SK-N-SH (cell line): ENCODE measurements at regions not wholly inside any gene's neighbourhood (a gene's known extent, or its start where the extent isn't known, plus 50 kb on each side); places are given as distances from the start of the nearest gene placed in this dataset.

Experiments used
- CTCF ChIA-PET: fragments of 300-600, 350-600 bp; formaldehyde crosslinking; extraction: SDS; loops from one replicate; lab custom pipeline; 2021; lab: Yijun Ruan, JAX
- POLR2A ChIA-PET: fragments of 350-600 bp; sonication (Branson Sonifier 250); formaldehyde crosslinking; extraction: SDS; loops from one replicate; lab custom pipeline; 2020; ENCODE audit warnings: antibody characterized with exemption, inconsistent platforms; lab: Yijun Ruan, JAX
- DNase-seq: peaks from one replicate; pipeline ENCODE4 v3.0.0; 2012
- H2AFZ ChIP-seq: fragments of 200-600 bp; sonication (generic); 2 replicates; pipeline ENCODE4 v1.8.1; 2016; ENCODE audit warnings: antibody characterized with exemption, mild to moderate bottlenecking, low read depth
- H3F3A ChIP-seq: fragments of 200-600 bp; sonication (generic); replicated peaks from 2 replicates; pipeline ENCODE3; 2016; ENCODE audit warnings: antibody characterized with exemption, mild to moderate bottlenecking; ENCODE audit not compliant: insufficient read depth
- H3K27ac ChIP-seq, 2 experiments: fragments of 200-500 bp in 1 of 2; fragments of 200-600 bp in 1 of 2; sonication (Bioruptor generic) in 1 of 2; sonication (generic), shearing (Covaris generic) in 1 of 2; 2 replicates each; pipeline versions ENCODE4 v1.5.1 to v1.6.1; 2014 to 2016; ENCODE audit warnings: low read depth in 2 of 2, inconsistent platforms in 1 of 2, low read length in 1 of 2, mild to moderate bottlenecking in 1 of 2, mixed read lengths in 1 of 2
- H3K27me3 ChIP-seq: fragments of 200-600 bp; sonication (generic), shearing (Covaris generic); 2 replicates; pipeline ENCODE4 v1.6.1; 2016; ENCODE audit warnings: mixed run types; ENCODE audit not compliant: insufficient read depth
- H3K36me3 ChIP-seq, 2 experiments: fragments of 200-500 bp in 1 of 2; fragments of 200-600 bp in 1 of 2; sonication (Bioruptor generic) in 1 of 2; sonication (generic) in 1 of 2; replicated peaks in 1 of 2; 2 replicates each; pipeline versions ENCODE3 to v1.5.1; 2014 to 2016; ENCODE audit warnings: low read length in 1 of 2, mild to moderate bottlenecking in 1 of 2; ENCODE audit not compliant: insufficient read depth in 2 of 2, control insufficient read depth in 1 of 2
- H3K4me1 ChIP-seq, 2 experiments: fragments of 200-500 bp in 1 of 2; fragments of 200-600 bp in 1 of 2; sonication (Bioruptor generic) in 1 of 2; sonication (generic), shearing (Covaris generic) in 1 of 2; 2 replicates each; pipeline versions ENCODE4 v1.5.1 to v1.6.1; 2014 to 2016; ENCODE audit warnings: low read depth in 1 of 2, low read length in 1 of 2, mixed run types in 1 of 2; ENCODE audit not compliant: insufficient read depth in 2 of 2, control insufficient read depth in 1 of 2
- H3K4me2 ChIP-seq: fragments of 200-600 bp; sonication (generic), shearing (Covaris generic); 2 replicates; pipeline ENCODE4 v1.6.1; 2017; ENCODE audit warnings: mixed run types
- H3K4me3 ChIP-seq, 2 experiments: fragments of 200-500 bp in 1 of 2; fragments of 200-600 bp in 1 of 2; sonication (Bioruptor generic) in 1 of 2; sonication (generic), shearing (Covaris generic) in 1 of 2; 2 replicates each; pipeline versions ENCODE4 v1.5.1 to v1.8.1; 2014 to 2016; ENCODE audit warnings: low read depth in 2 of 2, inconsistent platforms in 1 of 2, low read length in 1 of 2, mild to moderate bottlenecking in 1 of 2, mixed read lengths in 1 of 2, moderate library complexity in 1 of 2
- H3K79me2 ChIP-seq: fragments of 200-600 bp; sonication (generic); 2 replicates; pipeline ENCODE4 v1.8.1; 2017; ENCODE audit warnings: mild to moderate bottlenecking; ENCODE audit not compliant: insufficient read depth
- H3K9ac ChIP-seq: fragments of 200-600 bp; sonication (generic); 2 replicates; pipeline ENCODE4 v1.6.1; 2017; ENCODE audit warnings: mixed run types
- H3K9me2 ChIP-seq: fragments of 200-600 bp; sonication (generic); 2 replicates; pipeline ENCODE4 v1.6.1; 2017; ENCODE audit warnings: mixed run types
- H3K9me3 ChIP-seq: fragments of 200-600 bp; sonication (generic); 2 replicates; pipeline ENCODE4 v1.6.1; 2017; ENCODE audit warnings: mixed run types, mild to moderate bottlenecking, moderate library complexity
- H4K20me1 ChIP-seq: fragments of 200-600 bp; sonication (generic); 2 replicates; pipeline ENCODE4 v1.6.1; 2017; ENCODE audit warnings: mild to moderate bottlenecking, mixed run types; ENCODE audit not compliant: insufficient read depth
- EP300 ChIP-seq, 2 experiments: IDR thresholded peaks; 2 replicates each; pipeline versions ENCODE4 v1.4.0 to v1.6.1; 2012; ENCODE audit warnings: borderline replicate concordance in 1 of 2, low read depth in 1 of 2, low read length in 1 of 2
- FOSL2 ChIP-seq: IDR thresholded peaks from 2 replicates; pipeline ENCODE4 v1.4.0; 2012; ENCODE audit warnings: low read depth, mild to moderate bottlenecking, moderate library complexity, borderline replicate concordance
- FOXM1 ChIP-seq: IDR thresholded peaks from 2 replicates; pipeline ENCODE4 v1.4.0; 2012; ENCODE audit warnings: low read depth, mild to moderate bottlenecking
- IRF3 ChIP-seq: fragments of 150-350 bp; IDR thresholded peaks from 2 replicates; pipeline ENCODE4 v1.6.1; 2016; ENCODE audit warnings: mild to moderate bottlenecking, low read depth, low read length
- JUND ChIP-seq: IDR thresholded peaks from 2 replicates; pipeline ENCODE4 v1.4.0; 2012
- MEF2A ChIP-seq: IDR thresholded peaks from 2 replicates; pipeline ENCODE4 v1.4.0; 2012; ENCODE audit warnings: low read depth, borderline replicate concordance
- MXI1 ChIP-seq: IDR thresholded peaks from 2 replicates; pipeline ENCODE4 v1.6.1; 2012; ENCODE audit warnings: mild to moderate bottlenecking, low read depth, low read length, improper control_type of control experiment
- NRF1 ChIP-seq: IDR thresholded peaks from 2 replicates; pipeline ENCODE4 v1.6.1; 2012; ENCODE audit warnings: low read depth, mild to moderate bottlenecking, low read length
- PBX3 ChIP-seq: IDR thresholded peaks from 2 replicates; pipeline ENCODE4; 2012
- RAD21 ChIP-seq: IDR thresholded peaks from 2 replicates; pipeline ENCODE4 v1.6.1; 2012; ENCODE audit warnings: mild to moderate bottlenecking, low read length
- RXRA ChIP-seq: IDR thresholded peaks from 2 replicates; pipeline ENCODE4 v1.4.0; 2012; ENCODE audit warnings: low read depth, mild to moderate bottlenecking, borderline replicate concordance
- SIN3A ChIP-seq: IDR thresholded peaks from 2 replicates; pipeline ENCODE4 v1.6.1; 2012; ENCODE audit warnings: low read depth, mild to moderate bottlenecking, low read length, moderate library complexity, borderline replicate concordance
- SMC3 ChIP-seq: IDR thresholded peaks from 2 replicates; pipeline ENCODE4 v1.6.1; 2012; ENCODE audit warnings: low read depth, low read length, improper control_type of control experiment
- TAF1 ChIP-seq: IDR thresholded peaks from 2 replicates; pipeline ENCODE4 v1.6.1; 2012; ENCODE audit warnings: low read depth, mild to moderate bottlenecking, low read length, moderate library complexity, borderline replicate concordance
- TCF12 ChIP-seq: IDR thresholded peaks from 2 replicates; pipeline ENCODE4 v1.4.0; 2012
- TEAD4 ChIP-seq: IDR thresholded peaks from 2 replicates; pipeline ENCODE4 v1.4.0; 2012; ENCODE audit warnings: mild to moderate bottlenecking, borderline replicate concordance; ENCODE audit not compliant: insufficient read depth
- USF2 ChIP-seq: fragments of 150-350 bp; IDR thresholded peaks from 2 replicates; pipeline ENCODE4 v1.6.1; 2017; ENCODE audit warnings: antibody characterized with exemption, low read length, low read depth, borderline replicate concordance
- YY1 ChIP-seq: IDR thresholded peaks from 2 replicates; pipeline ENCODE4 v1.4.0; 2012; ENCODE audit warnings: low read depth, mild to moderate bottlenecking
- ZBTB33 ChIP-seq: IDR thresholded peaks from 2 replicates; pipeline ENCODE4 v1.4.0; 2012; ENCODE audit warnings: low read depth, borderline replicate concordance
- WGBS: methylation state at CpG from one replicate; pipeline ENCODE4 v1.1.6; 2017; ENCODE audit warnings: low lambda C conversion rate; 5-methylcytosine and 5-hydroxymethylcytosine counted together

GRCh38 chr5:5573798-5574380, 151.4 kb downstream of the ICE1 start:
- CTCF ChIA-PET: no interaction called here
- H2AFZ ChIP-seq: no peak overlapping the region
- peaks cover 0 to 21% of the 10 kb centered on the region in 2 experiments; a peak in 1 of 4 replicates for H3K4me1 ChIP-seq
- H4K20me1 ChIP-seq: no peaks in the 10 kb centered on the region
- no peak overlapping the region for H3K4me3 ChIP-seq
- H3K4me2 ChIP-seq: no peak overlapping the region
- POLR2A ChIA-PET: no interaction called here
- 36% methylated on average over 11 of the region's 15 CpGs for WGBS
- TF ChIP-seq TAF1: no peak
- TF ChIP-seq NRF1: no peak
- no peak for TF ChIP-seq PBX3
- no peak for TF ChIP-seq MEF2A
- TF ChIP-seq SIN3A: no peak
- no peak for TF ChIP-seq FOSL2
- no peak for TF ChIP-seq RXRA
- TF ChIP-seq TCF12: no peak
- no peak for TF ChIP-seq ZBTB33
- TF ChIP-seq IRF3: no peak
- TF ChIP-seq MXI1: no peak
- no peak for TF ChIP-seq EP300 (IDR thresholded peaks at IDR 0.05; ENCODE audit: borderline replicate concordance in 1 of 2, low read depth in 1 of 2, low read length in 1 of 2)
- no peak for TF ChIP-seq RAD21
- TF ChIP-seq USF2: no peak
- no peak for TF ChIP-seq SMC3
- no peak for TF ChIP-seq JUND
- no peak for TF ChIP-seq FOXM1
- TF ChIP-seq TEAD4: no peak
- no peak for TF ChIP-seq YY1
- no peaks in the 10 kb centered on the region for H3F3A ChIP-seq
- no peak overlapping the region for H3K9ac ChIP-seq
- no peaks in the 10 kb centered on the region for H3K9me3 ChIP-seq
- H3K9me2 ChIP-seq: no peaks in the 10 kb centered on the region
- H3K36me3 ChIP-seq: no peaks in the 10 kb centered on the region
- no peaks in the 10 kb centered on the region for H3K79me2 ChIP-seq
- H3K27me3 ChIP-seq: no peaks in the 10 kb centered on the region
- no peak for DNase-seq
- H3K27ac ChIP-seq: no peak overlapping the region; a peak in 1 of 4 replicates
